ENCODE measurements at regions not wholly inside any gene's neighbourhood (a gene's known extent, or its start where the extent isn't known, plus 50 kb on each side); places are given as distances from the start of the nearest gene placed in this dataset.

DNA sequence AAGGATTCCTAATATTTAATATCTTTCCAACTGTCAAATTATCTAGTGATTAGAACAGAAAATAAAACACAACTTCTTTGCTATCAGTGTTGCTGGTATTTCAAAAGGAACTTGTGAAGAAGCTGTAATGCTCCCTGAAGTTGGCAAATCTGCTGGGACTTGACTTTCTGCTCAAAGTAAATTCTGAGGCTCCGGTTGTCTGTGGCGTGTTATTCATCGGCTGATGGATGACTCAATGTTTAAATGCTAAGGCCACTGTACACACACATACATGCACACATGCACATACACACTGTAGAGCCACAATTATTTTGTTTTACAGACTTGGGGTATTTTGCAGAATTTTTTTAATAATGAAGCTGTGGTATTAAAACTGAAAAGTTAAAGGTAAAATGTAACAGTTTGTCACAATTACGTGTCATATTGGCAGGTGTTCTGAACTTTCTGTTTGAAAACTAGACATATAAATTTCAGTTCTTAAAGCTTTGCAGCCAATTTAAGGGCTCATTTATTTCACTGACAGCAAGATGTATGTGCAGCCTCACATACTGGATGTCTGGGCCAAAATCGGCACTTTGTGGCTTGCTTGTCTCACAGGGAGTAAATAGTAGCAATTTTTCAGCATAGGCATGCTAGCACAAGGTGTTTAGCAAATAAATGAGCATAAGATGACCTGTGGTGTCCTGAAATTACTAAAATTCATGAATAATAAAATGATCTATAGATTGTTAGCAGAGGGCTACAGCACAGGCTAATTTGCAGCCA, 1691.7 kb upstream of the PCDH20 start:
- no peak overlapping the region for H3K27ac Mint-ChIP-seq
- H3K27me3 Mint-ChIP-seq (ENCODE audit: insufficient read depth, low read depth, poor library complexity): no peaks in the 10 kb centered on the region

More for the DNA sequence above, 1691.7 kb upstream of the PCDH20 start:
- ATAC-seq (no peak), DNase-seq (ENCODE audit: low spot score) (no peak)
- H3K27me3 ChIP-seq (ENCODE audit: insufficient read depth): no peaks in the 10 kb centered on the region
- no peaks in the 10 kb centered on the region; the same call in 1 of the 2 replicates for H3K9me2 ChIP-seq (ENCODE audit: insufficient read depth)
- Mint-ChIP-seq H3K4me1 (no peaks in the 10 kb centered on the region), H3K4me3 (no peak overlapping the region), H3K9me3 (no peaks in the 10 kb centered on the region), H3K36me3 (ENCODE audit: low read depth) (no peaks in the 10 kb centered on the region)
- H3K4me1 ChIP-seq (ENCODE audit: insufficient read depth): no peaks in the 10 kb centered on the region
- no peak overlapping the region for H3K27ac ChIP-seq (ENCODE audit: low read depth)
- no peak for TF ChIP-seq POLR2AphosphoS5 (IDR thresholded peaks at IDR 0.05; ENCODE audit: low read depth)
- no peak for TF ChIP-seq STAT1 (IDR thresholded peaks at IDR 0.05; ENCODE audit: unreplicated experiment)
- TF ChIP-seq ZNF114 (CRISPR knock-in tag; IDR thresholded peaks at IDR 0.05): no peak
- TF ChIP-seq, protein P1, sequence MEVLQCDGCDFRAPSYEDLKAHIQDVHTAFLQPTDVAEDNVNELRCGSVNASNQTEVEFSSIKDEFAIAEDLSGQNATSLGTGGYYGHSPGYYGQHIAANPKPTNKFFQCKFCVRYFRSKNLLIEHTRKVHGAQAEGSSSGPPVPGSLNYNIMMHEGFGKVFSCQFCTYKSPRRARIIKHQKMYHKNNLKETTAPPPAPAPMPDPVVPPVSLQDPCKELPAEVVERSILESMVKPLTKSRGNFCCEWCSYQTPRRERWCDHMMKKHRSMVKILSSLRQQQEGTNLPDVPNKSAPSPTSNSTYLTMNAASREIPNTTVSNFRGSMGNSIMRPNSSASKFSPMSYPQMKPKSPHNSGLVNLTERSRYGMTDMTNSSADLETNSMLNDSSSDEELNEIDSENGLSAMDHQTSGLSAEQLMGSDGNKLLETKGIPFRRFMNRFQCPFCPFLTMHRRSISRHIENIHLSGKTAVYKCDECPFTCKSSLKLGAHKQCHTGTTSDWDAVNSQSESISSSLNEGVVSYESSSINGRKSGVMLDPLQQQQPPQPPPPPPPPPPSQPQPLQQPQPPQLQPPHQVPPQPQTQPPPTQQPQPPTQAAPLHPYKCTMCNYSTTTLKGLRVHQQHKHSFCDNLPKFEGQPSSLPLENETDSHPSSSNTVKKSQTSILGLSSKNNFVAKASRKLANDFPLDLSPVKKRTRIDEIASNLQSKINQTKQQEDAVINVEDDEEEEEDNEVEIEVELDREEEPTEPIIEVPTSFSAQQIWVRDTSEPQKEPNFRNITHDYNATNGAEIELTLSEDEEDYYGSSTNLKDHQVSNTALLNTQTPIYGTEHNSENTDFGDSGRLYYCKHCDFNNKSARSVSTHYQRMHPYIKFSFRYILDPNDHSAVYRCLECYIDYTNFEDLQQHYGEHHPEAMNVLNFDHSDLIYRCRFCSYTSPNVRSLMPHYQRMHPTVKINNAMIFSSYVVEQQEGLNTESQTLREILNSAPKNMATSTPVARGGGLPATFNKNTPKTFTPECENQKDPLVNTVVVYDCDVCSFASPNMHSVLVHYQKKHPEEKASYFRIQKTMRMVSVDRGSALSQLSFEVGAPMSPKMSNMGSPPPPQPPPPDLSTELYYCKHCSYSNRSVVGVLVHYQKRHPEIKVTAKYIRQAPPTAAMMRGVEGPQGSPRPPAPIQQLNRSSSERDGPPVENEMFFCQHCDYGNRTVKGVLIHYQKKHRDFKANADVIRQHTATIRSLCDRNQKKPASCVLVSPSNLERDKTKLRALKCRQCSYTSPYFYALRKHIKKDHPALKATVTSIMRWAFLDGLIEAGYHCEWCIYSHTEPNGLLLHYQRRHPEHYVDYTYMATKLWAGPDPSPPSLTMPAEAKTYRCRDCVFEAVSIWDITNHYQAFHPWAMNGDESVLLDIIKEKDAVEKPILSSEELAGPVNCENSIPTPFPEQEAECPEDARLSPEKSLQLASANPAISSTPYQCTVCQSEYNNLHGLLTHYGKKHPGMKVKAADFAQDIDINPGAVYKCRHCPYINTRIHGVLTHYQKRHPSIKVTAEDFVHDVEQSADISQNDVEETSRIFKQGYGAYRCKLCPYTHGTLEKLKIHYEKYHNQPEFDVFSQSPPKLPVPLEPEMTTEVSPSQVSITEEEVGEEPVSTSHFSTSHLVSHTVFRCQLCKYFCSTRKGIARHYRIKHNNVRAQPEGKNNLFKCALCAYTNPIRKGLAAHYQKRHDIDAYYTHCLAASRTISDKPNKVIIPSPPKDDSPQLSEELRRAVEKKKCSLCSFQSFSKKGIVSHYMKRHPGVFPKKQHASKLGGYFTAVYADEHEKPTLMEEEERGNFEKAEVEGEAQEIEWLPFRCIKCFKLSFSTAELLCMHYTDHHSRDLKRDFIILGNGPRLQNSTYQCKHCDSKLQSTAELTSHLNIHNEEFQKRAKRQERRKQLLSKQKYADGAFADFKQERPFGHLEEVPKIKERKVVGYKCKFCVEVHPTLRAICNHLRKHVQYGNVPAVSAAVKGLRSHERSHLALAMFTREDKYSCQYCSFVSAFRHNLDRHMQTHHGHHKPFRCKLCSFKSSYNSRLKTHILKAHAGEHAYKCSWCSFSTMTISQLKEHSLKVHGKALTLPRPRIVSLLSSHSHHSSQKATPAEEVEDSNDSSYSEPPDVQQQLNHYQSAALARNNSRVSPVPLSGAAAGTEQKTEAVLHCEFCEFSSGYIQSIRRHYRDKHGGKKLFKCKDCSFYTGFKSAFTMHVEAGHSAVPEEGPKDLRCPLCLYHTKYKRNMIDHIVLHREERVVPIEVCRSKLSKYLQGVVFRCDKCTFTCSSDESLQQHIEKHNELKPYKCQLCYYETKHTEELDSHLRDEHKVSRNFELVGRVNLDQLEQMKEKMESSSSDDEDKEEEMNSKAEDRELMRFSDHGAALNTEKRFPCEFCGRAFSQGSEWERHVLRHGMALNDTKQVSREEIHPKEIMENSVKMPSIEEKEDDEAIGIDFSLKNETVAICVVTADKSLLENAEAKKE (CRISPR knock-in tag; IDR thresholded peaks at IDR 0.05): no peak
- TF ChIP-seq NANOG (IDR thresholded peaks at IDR 0.05; ENCODE audit: borderline replicate concordance): no peak
- TF ChIP-seq, protein P2, sequence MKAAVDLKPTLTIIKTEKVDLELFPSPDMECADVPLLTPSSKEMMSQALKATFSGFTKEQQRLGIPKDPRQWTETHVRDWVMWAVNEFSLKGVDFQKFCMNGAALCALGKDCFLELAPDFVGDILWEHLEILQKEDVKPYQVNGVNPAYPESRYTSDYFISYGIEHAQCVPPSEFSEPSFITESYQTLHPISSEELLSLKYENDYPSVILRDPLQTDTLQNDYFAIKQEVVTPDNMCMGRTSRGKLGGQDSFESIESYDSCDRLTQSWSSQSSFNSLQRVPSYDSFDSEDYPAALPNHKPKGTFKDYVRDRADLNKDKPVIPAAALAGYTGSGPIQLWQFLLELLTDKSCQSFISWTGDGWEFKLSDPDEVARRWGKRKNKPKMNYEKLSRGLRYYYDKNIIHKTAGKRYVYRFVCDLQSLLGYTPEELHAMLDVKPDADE (IDR thresholded peaks at IDR 0.05): no peak
- no peak for TF ChIP-seq EZH2phosphoT487 (IDR thresholded peaks at IDR 0.05; ENCODE audit: unreplicated experiment)
- TF ChIP-seq, protein P3, sequence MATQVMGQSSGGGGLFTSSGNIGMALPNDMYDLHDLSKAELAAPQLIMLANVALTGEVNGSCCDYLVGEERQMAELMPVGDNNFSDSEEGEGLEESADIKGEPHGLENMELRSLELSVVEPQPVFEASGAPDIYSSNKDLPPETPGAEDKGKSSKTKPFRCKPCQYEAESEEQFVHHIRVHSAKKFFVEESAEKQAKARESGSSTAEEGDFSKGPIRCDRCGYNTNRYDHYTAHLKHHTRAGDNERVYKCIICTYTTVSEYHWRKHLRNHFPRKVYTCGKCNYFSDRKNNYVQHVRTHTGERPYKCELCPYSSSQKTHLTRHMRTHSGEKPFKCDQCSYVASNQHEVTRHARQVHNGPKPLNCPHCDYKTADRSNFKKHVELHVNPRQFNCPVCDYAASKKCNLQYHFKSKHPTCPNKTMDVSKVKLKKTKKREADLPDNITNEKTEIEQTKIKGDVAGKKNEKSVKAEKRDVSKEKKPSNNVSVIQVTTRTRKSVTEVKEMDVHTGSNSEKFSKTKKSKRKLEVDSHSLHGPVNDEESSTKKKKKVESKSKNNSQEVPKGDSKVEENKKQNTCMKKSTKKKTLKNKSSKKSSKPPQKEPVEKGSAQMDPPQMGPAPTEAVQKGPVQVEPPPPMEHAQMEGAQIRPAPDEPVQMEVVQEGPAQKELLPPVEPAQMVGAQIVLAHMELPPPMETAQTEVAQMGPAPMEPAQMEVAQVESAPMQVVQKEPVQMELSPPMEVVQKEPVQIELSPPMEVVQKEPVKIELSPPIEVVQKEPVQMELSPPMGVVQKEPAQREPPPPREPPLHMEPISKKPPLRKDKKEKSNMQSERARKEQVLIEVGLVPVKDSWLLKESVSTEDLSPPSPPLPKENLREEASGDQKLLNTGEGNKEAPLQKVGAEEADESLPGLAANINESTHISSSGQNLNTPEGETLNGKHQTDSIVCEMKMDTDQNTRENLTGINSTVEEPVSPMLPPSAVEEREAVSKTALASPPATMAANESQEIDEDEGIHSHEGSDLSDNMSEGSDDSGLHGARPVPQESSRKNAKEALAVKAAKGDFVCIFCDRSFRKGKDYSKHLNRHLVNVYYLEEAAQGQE (IDR thresholded peaks at IDR 0.05; ENCODE audit: unreplicated experiment): no peak
- TF ChIP-seq, protein P4, sequence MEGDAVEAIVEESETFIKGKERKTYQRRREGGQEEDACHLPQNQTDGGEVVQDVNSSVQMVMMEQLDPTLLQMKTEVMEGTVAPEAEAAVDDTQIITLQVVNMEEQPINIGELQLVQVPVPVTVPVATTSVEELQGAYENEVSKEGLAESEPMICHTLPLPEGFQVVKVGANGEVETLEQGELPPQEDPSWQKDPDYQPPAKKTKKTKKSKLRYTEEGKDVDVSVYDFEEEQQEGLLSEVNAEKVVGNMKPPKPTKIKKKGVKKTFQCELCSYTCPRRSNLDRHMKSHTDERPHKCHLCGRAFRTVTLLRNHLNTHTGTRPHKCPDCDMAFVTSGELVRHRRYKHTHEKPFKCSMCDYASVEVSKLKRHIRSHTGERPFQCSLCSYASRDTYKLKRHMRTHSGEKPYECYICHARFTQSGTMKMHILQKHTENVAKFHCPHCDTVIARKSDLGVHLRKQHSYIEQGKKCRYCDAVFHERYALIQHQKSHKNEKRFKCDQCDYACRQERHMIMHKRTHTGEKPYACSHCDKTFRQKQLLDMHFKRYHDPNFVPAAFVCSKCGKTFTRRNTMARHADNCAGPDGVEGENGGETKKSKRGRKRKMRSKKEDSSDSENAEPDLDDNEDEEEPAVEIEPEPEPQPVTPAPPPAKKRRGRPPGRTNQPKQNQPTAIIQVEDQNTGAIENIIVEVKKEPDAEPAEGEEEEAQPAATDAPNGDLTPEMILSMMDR (conservative IDR thresholded peaks at IDR 0.05; ENCODE audit: low read depth in 2 of 2): no peak
- no peak for TF ChIP-seq ZNF331 (CRISPR knock-in tag; IDR thresholded peaks at IDR 0.05; ENCODE audit: low read depth)
- no peak for TF ChIP-seq CREB1 (CRISPR knock-in tag; IDR thresholded peaks at IDR 0.05; ENCODE audit: low read depth)
- TF ChIP-seq JUNB (IDR thresholded peaks at IDR 0.05; ENCODE audit: unreplicated experiment): no peak
- no peak for TF ChIP-seq EZH2 (IDR thresholded peaks at IDR 0.05; ENCODE audit: low read depth, unreplicated experiment)
- no peak overlapping the region for H2AFZ ChIP-seq
- no peaks in the 10 kb centered on the region for H3K79me2 ChIP-seq (replicated peaks; ENCODE audit: insufficient read depth)
- no peak overlapping the region for H3K4me3 ChIP-seq
- H4K20me1 ChIP-seq (replicated peaks; ENCODE audit: insufficient read depth): no peaks in the 10 kb centered on the region
- H3K4me2 ChIP-seq: no peak overlapping the region
- H3K36me3 ChIP-seq (ENCODE audit: insufficient read depth): no peaks in the 10 kb centered on the region
- H3F3A ChIP-seq (replicated peaks; ENCODE audit: low read depth): no peaks in the 10 kb centered on the region

Data from GM23338 (cell line).